ENCODE measurements at regions not wholly inside any gene's neighbourhood (a gene's known extent, or its start where the extent isn't known, plus 50 kb on each side); places are given as distances from the start of the nearest gene placed in this dataset.

GRCh38 chr1:96233422-96233821 lies 488.2 kb upstream of the PTBP2 start:
- no peak for ATAC-seq (ENCODE audit: poor library complexity)
- intact Hi-C loops (cut with DNase I) = no loop called here

GRCh38 chr1:96234299-96234698 lies 487.3 kb upstream of the PTBP2 start:
- no peak for ATAC-seq (ENCODE audit: poor library complexity)
- intact Hi-C loops (cut with DNase I) = no loop called here
- peak; percentile 42 for DNase-seq

More at GRCh38 chr1:96233422-96233821, 488.2 kb upstream of the PTBP2 start:
- DNase-seq = no peak

- DNase-seq (no peak), ATAC-seq (ENCODE audit: poor library complexity) (no peak)
- intact Hi-C loops (cut with DNase I) = no loop called here
Observed at GRCh38 chr1:96236156-96236739, 485.3 kb upstream of the PTBP2 start.

GRCh38 chr1:96238426-96238825 lies 483.2 kb upstream of the PTBP2 start:
- ATAC-seq (ENCODE audit: poor library complexity) (no peak), DNase-seq (no peak)
- intact Hi-C loops (cut with DNase I) = no loop called here

- ATAC-seq (ENCODE audit: poor library complexity) = no peak
- intact Hi-C loops (cut with DNase I) = no loop called here
Observed at GRCh38 chr1:96240438-96240837, 481.1 kb upstream of the PTBP2 start.

GRCh38 chr1:96253246-96254035 lies 468.1 kb upstream of the PTBP2 start:
- DNase-seq = no peak
- intact Hi-C loops (cut with DNase I) = no loop called here
- ATAC-seq (ENCODE audit: poor library complexity) = no peak

More at GRCh38 chr1:96240438-96240837, 481.1 kb upstream of the PTBP2 start:
- DNase-seq = no peak

- ATAC-seq (ENCODE audit: poor library complexity) (no peak), DNase-seq (no peak)
- intact Hi-C loops (cut with DNase I) = no loop called here
Observed at GRCh38 chr1:96256130-96256790, 465.3 kb upstream of the PTBP2 start.

- ATAC-seq (ENCODE audit: poor library complexity) = no peak
- intact Hi-C loops (cut with DNase I) = no loop called here
Observed at GRCh38 chr1:96259399-96259798, 462.2 kb upstream of the PTBP2 start.

GRCh38 chr1:96281491-96281890 lies 440.1 kb upstream of the PTBP2 start:
- no peak for DNase-seq
- ATAC-seq (ENCODE audit: poor library complexity) = no peak
- intact Hi-C loops (cut with DNase I) = no loop called here

More at GRCh38 chr1:96259399-96259798, 462.2 kb upstream of the PTBP2 start:
- no peak for DNase-seq

GRCh38 chr1:96290033-96290432 lies 431.6 kb upstream of the PTBP2 start:
- ATAC-seq (ENCODE audit: poor library complexity) = no peak
- no peak for DNase-seq
- intact Hi-C loops (cut with DNase I) = no loop called here

- intact Hi-C loops (cut with DNase I) = no loop called here
- ATAC-seq (ENCODE audit: poor library complexity) = no peak
- DNase-seq = no peak
Observed at GRCh38 chr1:96290801-96291200, 430.8 kb upstream of the PTBP2 start.

- intact Hi-C loops (cut with DNase I) = no loop called here
- no peak for DNase-seq
- ATAC-seq (ENCODE audit: poor library complexity) = no peak
Observed at GRCh38 chr1:96291468-96291867, 430.1 kb upstream of the PTBP2 start.

- DNase-seq = no peak
- intact Hi-C loops (cut with DNase I) = no loop called here
- ATAC-seq (ENCODE audit: poor library complexity) = no peak
Observed at GRCh38 chr1:96292141-96292540, 429.4 kb upstream of the PTBP2 start.

GRCh38 chr1:96296991-96297390 lies 424.6 kb upstream of the PTBP2 start:
- ATAC-seq (ENCODE audit: poor library complexity) (no peak), DNase-seq (no peak)
- intact Hi-C loops (cut with DNase I) = no loop called here

GRCh38 chr1:96306809-96307560 lies 414.6 kb upstream of the PTBP2 start:
- ATAC-seq (ENCODE audit: poor library complexity) = no peak
- DNase-seq = no peak
- intact Hi-C loops (cut with DNase I) = no loop called here

- DNase-seq (no peak), ATAC-seq (ENCODE audit: poor library complexity) (no peak)
- intact Hi-C loops (cut with DNase I) = no loop called here
Observed at GRCh38 chr1:96308314-96308713, 413.3 kb upstream of the PTBP2 start.

GRCh38 chr1:96309783-96310182 lies 411.8 kb upstream of the PTBP2 start:
- DNase-seq = no peak
- intact Hi-C loops (cut with DNase I) = no loop called here
- ATAC-seq (ENCODE audit: poor library complexity) = peak; percentile 79

- intact Hi-C loops (cut with DNase I) = no loop called here
- DNase-seq (no peak), ATAC-seq (ENCODE audit: poor library complexity) (no peak)
Observed at GRCh38 chr1:96313216-96313615, 408.4 kb upstream of the PTBP2 start.

- intact Hi-C loops (cut with DNase I) = no loop called here
- ATAC-seq (ENCODE audit: poor library complexity) = no peak
Observed at GRCh38 chr1:96329121-96329520, 392.5 kb upstream of the PTBP2 start.

More at GRCh38 chr1:96329121-96329520, 392.5 kb upstream of the PTBP2 start:
- no peak for DNase-seq
